SK-N-SH (cell line): ENCODE measurements at regions not wholly inside any gene's neighbourhood (a gene's known extent, or its start where the extent isn't known, plus 50 kb on each side); places are given as distances from the start of the nearest gene placed in this dataset.

Experiments used
- EZH2phosphoT487 ChIP-seq: fragments of 200-600 bp; sonication (generic); IDR thresholded peaks from 2 replicates; pipeline ENCODE4 v1.6.1; 2017; ENCODE audit warnings: low read depth, mixed run types, mild to moderate bottlenecking, antibody characterized with exemption, moderate library complexity, borderline replicate concordance
- RFX5 ChIP-seq: IDR thresholded peaks from 2 replicates; pipeline ENCODE4 v1.6.1; 2012; ENCODE audit warnings: mild to moderate bottlenecking, improper control_type of control experiment, low read length
- SIN3A ChIP-seq: IDR thresholded peaks from 2 replicates; pipeline ENCODE4 v1.6.1; 2012; ENCODE audit warnings: low read depth, mild to moderate bottlenecking, low read length, moderate library complexity, borderline replicate concordance
- TF ChIP-seq, protein P1 (sequence below): fragments of 200-600 bp; sonication (generic); IDR thresholded peaks from 2 replicates; pipeline ENCODE4 v1.6.1; 2017; ENCODE audit warnings: antibody characterized with exemption, mild to moderate bottlenecking, moderate library complexity

DNA sequence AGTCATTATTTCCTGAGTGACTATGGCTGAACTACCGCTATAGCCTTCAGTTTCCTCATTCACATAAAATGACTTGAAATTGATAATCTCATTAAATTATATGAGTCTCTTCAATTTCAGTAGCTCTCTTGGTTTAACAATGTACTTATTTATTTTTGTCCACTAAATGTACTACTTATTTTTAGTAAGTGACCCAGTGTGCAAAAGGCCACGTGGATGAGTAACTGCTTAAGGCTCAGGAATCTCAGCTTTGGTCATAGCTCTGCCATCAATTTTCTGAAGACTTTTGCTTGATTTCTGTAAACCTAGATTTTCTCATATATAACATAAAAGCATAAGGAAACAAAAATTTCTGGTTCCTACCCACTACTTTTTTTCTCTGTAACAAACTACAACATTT is 1132.9 kb upstream of the CDH8 start:
- TF ChIP-seq RFX5 (no peak), EZH2phosphoT487 (no peak), SIN3A (no peak)
- TF ChIP-seq, protein P1, sequence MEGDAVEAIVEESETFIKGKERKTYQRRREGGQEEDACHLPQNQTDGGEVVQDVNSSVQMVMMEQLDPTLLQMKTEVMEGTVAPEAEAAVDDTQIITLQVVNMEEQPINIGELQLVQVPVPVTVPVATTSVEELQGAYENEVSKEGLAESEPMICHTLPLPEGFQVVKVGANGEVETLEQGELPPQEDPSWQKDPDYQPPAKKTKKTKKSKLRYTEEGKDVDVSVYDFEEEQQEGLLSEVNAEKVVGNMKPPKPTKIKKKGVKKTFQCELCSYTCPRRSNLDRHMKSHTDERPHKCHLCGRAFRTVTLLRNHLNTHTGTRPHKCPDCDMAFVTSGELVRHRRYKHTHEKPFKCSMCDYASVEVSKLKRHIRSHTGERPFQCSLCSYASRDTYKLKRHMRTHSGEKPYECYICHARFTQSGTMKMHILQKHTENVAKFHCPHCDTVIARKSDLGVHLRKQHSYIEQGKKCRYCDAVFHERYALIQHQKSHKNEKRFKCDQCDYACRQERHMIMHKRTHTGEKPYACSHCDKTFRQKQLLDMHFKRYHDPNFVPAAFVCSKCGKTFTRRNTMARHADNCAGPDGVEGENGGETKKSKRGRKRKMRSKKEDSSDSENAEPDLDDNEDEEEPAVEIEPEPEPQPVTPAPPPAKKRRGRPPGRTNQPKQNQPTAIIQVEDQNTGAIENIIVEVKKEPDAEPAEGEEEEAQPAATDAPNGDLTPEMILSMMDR, result no peak
